ENCODE measurements at regions not wholly inside any gene's neighbourhood (a gene's known extent, or its start where the extent isn't known, plus 50 kb on each side); places are given as distances from the start of the nearest gene placed in this dataset.
"Not testable (repeated sequence)": the region's sequence is repeated elsewhere in the genome, so short reads cannot be mapped to it uniquely, and the experiment has no call there.

- DNase-seq: no peak
Measured at GRCh38 chr4:19194672-19195071, 1057.0 kb upstream of the SLIT2 start.

- DNase-seq: no peak
Measured at GRCh38 chr4:19193274-19193981, 1058.3 kb upstream of the SLIT2 start.

- no peak for DNase-seq
Measured at GRCh38 chr4:19191979-19192650, 1059.6 kb upstream of the SLIT2 start.

- no peak for DNase-seq
Measured at GRCh38 chr4:19187691-19188090, 1064.0 kb upstream of the SLIT2 start.

- no peak for DNase-seq
Measured at GRCh38 chr4:19187096-19187495, 1064.6 kb upstream of the SLIT2 start.

- DNase-seq: not testable (repeated sequence)
Measured at GRCh38 chr4:19181631-19182030, 1070.1 kb upstream of the SLIT2 start.

GRCh38 chr4:19178835-19179234, 1072.9 kb upstream of the SLIT2 start:
- DNase-seq: no peak

GRCh38 chr4:19177616-19178015, 1074.1 kb upstream of the SLIT2 start:
- no peak for DNase-seq

GRCh38 chr4:19171832-19172231, 1079.9 kb upstream of the SLIT2 start:
- DNase-seq: no peak

GRCh38 chr4:19167311-19167710, 1084.4 kb upstream of the SLIT2 start:
- no peak for DNase-seq

GRCh38 chr4:19164334-19164733, 1087.4 kb upstream of the SLIT2 start:
- peak; percentile 15 to 22 for DNase-seq

GRCh38 chr4:19159874-19160273, 1091.8 kb upstream of the SLIT2 start:
- no peak for DNase-seq

- no peak for DNase-seq
Measured at GRCh38 chr4:19158107-19158809, 1093.4 kb upstream of the SLIT2 start.

- no peak for DNase-seq
Measured at GRCh38 chr4:19156786-19157185, 1094.9 kb upstream of the SLIT2 start.

- DNase-seq: no peak
Measured at GRCh38 chr4:19155568-19155967, 1096.1 kb upstream of the SLIT2 start.

GRCh38 chr4:19154267-19154666, 1097.4 kb upstream of the SLIT2 start:
- not testable (repeated sequence) for DNase-seq

GRCh38 chr4:19152264-19152663, 1099.4 kb upstream of the SLIT2 start:
- DNase-seq: no peak

- DNase-seq: no peak
Measured at GRCh38 chr4:19151684-19152083, 1100.0 kb upstream of the SLIT2 start.

- no peak for DNase-seq
Measured at GRCh38 chr4:19146038-19146437, 1105.7 kb upstream of the SLIT2 start.

- no peak for DNase-seq
Measured at GRCh38 chr4:19135895-19136633, 1114.5 kb upstream of the LCORL start.

- no peak for DNase-seq
Measured at GRCh38 chr4:19134685-19135084, 1113.1 kb upstream of the LCORL start.

- no peak for DNase-seq
Measured at GRCh38 chr4:19133315-19133714, 1111.8 kb upstream of the LCORL start.

GRCh38 chr4:19130866-19131265, 1109.3 kb upstream of the LCORL start:
- no peak for DNase-seq

Data from Kasumi-1 (cell line).